ENCODE measurements at regions not wholly inside any gene's neighbourhood (a gene's known extent, or its start where the extent isn't known, plus 50 kb on each side); places are given as distances from the start of the nearest gene placed in this dataset.

DNA sequence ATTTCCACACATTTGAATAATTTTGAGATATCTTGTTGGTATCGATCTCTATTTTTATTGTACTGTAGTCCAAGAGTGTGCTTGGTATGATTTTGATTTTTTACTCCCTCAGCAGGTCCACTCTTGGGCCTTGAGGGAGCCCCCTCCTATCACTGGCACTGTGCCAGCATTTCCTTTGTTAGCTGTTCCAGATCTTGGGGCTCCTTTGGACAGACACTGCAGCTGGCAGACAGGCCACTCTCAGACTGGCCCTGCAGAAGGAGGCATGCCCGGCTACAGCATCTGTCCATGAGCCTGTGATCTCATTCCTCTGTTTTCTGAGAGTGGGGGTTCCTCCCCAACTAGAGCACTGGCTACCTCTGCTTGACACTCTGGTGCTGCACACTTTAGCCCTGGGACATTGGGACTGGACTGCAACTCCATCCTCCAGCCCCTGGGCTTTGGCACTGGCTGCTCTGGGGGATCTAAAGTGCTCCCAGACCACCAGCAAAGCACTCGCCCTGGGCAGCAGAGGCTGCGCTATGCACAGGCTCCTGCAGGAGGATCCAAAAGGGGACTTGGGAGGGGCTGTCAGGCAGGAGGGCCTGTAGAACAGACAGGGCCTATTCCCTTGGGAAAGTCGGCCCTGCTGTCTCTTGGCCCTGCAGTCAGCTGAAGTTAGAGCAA, 271.3 kb upstream of the DMAC1 start:
- Histone ChIP-seq H3K27ac (no peak overlapping the region), H3K4me1 (no peaks in the 10 kb centered on the region), H3K9me3 (no peaks in the 10 kb centered on the region), H3K27me3 (no peaks in the 10 kb centered on the region), H3K36me3 (no peaks in the 10 kb centered on the region), H3K4me3 (no peak overlapping the region)
- intact Hi-C loops (cut with DNase I; ENCODE audit: low total_unique reads): no loop called here
- DNase-seq: no peak
- no peak for TF ChIP-seq POLR2A (IDR thresholded peaks at IDR 0.05)
- TF ChIP-seq, protein P1, sequence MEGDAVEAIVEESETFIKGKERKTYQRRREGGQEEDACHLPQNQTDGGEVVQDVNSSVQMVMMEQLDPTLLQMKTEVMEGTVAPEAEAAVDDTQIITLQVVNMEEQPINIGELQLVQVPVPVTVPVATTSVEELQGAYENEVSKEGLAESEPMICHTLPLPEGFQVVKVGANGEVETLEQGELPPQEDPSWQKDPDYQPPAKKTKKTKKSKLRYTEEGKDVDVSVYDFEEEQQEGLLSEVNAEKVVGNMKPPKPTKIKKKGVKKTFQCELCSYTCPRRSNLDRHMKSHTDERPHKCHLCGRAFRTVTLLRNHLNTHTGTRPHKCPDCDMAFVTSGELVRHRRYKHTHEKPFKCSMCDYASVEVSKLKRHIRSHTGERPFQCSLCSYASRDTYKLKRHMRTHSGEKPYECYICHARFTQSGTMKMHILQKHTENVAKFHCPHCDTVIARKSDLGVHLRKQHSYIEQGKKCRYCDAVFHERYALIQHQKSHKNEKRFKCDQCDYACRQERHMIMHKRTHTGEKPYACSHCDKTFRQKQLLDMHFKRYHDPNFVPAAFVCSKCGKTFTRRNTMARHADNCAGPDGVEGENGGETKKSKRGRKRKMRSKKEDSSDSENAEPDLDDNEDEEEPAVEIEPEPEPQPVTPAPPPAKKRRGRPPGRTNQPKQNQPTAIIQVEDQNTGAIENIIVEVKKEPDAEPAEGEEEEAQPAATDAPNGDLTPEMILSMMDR (IDR thresholded peaks at IDR 0.05): no peak

DNA sequence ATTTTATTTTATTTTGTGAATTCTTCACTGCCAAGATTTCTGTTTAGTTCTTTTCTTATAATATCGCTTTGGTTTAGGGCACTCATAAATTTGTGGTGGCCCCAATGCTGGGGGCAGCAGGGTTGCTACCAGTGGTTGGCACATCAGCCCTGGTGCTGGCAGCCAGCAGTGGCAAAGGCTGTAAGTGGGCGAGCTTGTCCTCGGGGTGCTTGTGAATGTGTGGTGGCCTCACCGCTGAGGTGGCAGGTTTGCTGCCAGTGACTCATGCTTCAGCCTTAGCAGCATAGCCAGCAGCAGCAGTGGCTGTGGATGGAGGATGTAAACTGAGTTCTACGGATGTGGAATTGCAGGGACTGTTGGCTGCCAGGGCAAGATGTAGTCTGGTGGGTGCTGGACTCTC, 262.9 kb upstream of the DMAC1 start:
- Histone ChIP-seq H3K4me1 (no peaks in the 10 kb centered on the region), H3K36me3 (no peaks in the 10 kb centered on the region), H3K9me3 (no peaks in the 10 kb centered on the region), H3K4me3 (no peak overlapping the region), H3K27me3 (no peaks in the 10 kb centered on the region), H3K27ac (no peak overlapping the region)
- no peak for DNase-seq
- intact Hi-C loops (cut with DNase I; ENCODE audit: low total_unique reads): no loop called here
- TF ChIP-seq, protein P1 (IDR thresholded peaks at IDR 0.05): no peak
- no peak for TF ChIP-seq POLR2A (IDR thresholded peaks at IDR 0.05)

DNA sequence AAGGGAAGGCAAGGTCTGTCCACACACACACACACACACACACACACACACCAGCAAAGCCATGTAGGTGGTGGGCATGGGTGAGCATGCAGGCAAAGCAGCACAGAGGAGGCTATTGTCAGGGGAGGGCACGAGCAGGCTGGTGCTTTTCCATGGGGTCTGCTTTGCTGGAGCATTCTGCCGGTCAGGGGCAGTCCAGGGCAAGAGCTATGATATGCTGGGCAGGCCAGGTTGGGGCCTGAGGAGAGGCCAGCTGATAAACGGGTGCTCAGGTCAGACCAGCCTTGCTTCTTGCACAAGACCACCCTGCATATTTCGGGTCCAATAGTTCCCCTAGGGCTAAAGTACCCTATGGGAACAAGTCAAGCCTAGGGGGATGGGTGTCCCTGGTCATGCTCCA, 253.9 kb upstream of the DMAC1 start:
- intact Hi-C loops (cut with DNase I; ENCODE audit: low total_unique reads): no loop called here
- Histone ChIP-seq H3K27me3 (no peaks in the 10 kb centered on the region), H3K36me3 (no peaks in the 10 kb centered on the region), H3K4me1 (no peaks in the 10 kb centered on the region), H3K27ac (no peak overlapping the region), H3K4me3 (no peak overlapping the region), H3K9me3 (no peaks in the 10 kb centered on the region)
- TF ChIP-seq, protein P1 (IDR thresholded peaks at IDR 0.05): no peak
- TF ChIP-seq POLR2A (IDR thresholded peaks at IDR 0.05): no peak
- no peak for DNase-seq

DNA sequence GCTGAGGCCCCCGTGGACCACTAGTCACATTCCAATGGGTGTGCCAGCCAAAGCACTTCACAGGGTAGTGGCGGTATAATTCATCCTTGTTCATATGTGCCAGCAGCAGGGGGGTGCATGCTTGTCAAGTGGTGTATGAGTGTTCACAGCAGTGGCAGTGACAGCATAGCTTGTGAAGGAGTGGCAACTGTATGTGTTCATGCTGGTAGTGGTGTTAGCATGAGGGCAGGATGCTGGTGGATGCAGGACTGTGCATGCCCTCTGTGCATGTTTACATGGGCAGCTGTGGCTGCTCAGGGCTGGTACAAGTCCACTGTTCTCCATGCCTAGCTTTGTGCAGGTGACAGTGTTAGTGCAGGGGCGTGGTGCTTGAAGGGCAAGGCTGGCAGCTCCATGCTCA, 253.4 kb upstream of the DMAC1 start:
- no peak overlapping the region for H3K4me3 ChIP-seq
- intact Hi-C loops (cut with DNase I; ENCODE audit: low total_unique reads): no loop called here
- no peaks in the 10 kb centered on the region for H3K36me3 ChIP-seq
- no peaks in the 10 kb centered on the region for H3K9me3 ChIP-seq
- DNase-seq: no peak
- no peaks in the 10 kb centered on the region for H3K4me1 ChIP-seq
- TF ChIP-seq POLR2A (IDR thresholded peaks at IDR 0.05): no peak
- TF ChIP-seq, protein P1 (IDR thresholded peaks at IDR 0.05): no peak
- no peak overlapping the region for H3K27ac ChIP-seq
- no peaks in the 10 kb centered on the region for H3K27me3 ChIP-seq

DNA sequence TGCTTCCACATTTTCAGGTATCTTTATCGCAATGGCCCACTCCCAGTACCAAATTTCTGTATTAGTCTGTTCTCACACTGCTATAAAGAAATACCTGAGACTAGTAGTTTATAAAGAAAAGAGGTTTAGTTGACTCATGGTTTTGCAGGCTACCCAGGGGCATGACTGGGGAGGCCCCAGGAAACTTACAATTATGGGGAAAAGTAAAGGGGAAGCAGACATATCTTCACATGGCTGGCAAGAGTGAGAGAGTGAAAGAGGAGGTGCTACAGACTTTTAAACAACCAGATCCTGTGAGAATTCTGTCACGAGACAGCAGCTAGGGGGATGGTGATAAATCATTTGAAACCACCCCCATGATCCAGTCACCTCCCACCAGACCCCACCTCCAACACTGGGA, 238.2 kb upstream of the DMAC1 start:
- TF ChIP-seq, protein P1 (IDR thresholded peaks at IDR 0.05): no peak
- no peak for TF ChIP-seq POLR2A (IDR thresholded peaks at IDR 0.05)
- no peaks in the 10 kb centered on the region for H3K4me1 ChIP-seq
- no peak for DNase-seq
- no peaks in the 10 kb centered on the region for H3K9me3 ChIP-seq
- H3K36me3 ChIP-seq: no peaks in the 10 kb centered on the region
- no peaks in the 10 kb centered on the region for H3K27me3 ChIP-seq
- no peak overlapping the region for H3K27ac ChIP-seq
- H3K4me3 ChIP-seq: no peak overlapping the region
- intact Hi-C loops (cut with DNase I; ENCODE audit: low total_unique reads): no loop called here
